GM18909 (cell line): ENCODE measurements at regions not wholly inside any gene's neighbourhood (a gene's known extent, or its start where the extent isn't known, plus 50 kb on each side); places are given as distances from the start of the nearest gene placed in this dataset.
"Not testable (repeated sequence)": the region's sequence is repeated elsewhere in the genome, so short reads cannot be mapped to it uniquely, and the experiment has no call there.

Experiments used
- ATAC-seq: cut with Tn5 transposase; IDR thresholded peaks from one replicate; pipeline ENCODE4 v1.9.1; 2021; ENCODE audit warnings: mild to moderate bottlenecking; ENCODE audit not compliant: unreplicated experiment, poor library complexity

DNA sequence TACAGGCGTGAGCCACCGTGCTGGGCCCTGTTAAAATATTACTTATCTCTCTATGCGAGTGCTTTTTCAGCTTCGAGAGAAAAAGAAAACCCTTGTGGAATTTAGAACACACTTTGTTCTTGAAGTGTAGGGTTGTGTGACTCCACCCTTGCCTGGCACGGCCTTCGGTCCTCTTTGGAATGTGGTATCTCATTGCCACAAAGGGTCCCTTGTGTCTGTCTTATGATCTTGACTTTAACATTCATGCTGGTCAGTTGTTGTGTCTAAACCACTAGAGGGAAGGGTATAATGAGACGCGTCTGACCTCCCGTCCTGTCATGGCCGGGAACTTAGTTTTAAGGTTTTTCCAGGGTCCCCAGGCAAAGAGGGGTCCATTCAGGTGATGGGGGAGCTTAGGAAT is 246.4 kb downstream of the VAPA start:
- ATAC-seq, result no peak

DNA sequence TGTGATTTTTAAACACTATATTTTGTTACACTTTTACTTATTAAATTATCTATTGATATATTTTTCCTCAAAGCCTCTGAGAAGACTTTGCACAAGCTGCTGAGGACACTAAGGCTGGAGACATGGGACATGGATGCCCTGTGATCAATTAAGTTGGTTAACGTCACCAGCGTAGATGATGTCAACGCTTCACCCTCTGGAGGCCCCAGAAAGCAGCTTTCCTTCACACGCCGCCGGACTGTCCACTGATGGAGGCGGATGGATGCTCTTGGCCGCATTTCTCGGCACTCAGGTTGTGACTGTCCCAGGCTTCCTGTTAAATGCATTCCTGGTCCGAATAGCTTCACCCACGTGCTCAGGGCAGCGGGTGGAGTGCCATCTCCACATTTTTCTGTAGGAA is 247.5 kb downstream of the VAPA start:
- ATAC-seq, result no peak

DNA sequence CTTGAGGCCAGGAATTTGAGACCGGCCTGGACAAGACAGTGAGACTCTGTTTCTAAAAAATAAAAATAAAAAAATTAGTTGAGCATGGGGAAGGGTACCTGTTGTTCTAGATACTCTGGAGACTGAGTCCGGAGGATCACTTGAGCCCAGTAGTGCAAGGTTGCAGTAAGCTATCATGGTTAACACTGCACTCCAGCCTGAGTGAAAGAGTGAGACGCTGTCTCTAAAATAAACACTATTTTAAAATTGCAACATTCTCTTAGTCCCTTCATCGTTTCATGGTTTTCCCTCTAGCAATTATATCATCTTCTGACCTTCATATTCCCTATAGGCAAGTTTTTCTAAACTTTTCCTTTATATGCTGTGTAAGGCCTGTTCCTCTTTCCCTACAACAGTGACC is 248.5 kb downstream of the VAPA start:
- no peak for ATAC-seq

DNA sequence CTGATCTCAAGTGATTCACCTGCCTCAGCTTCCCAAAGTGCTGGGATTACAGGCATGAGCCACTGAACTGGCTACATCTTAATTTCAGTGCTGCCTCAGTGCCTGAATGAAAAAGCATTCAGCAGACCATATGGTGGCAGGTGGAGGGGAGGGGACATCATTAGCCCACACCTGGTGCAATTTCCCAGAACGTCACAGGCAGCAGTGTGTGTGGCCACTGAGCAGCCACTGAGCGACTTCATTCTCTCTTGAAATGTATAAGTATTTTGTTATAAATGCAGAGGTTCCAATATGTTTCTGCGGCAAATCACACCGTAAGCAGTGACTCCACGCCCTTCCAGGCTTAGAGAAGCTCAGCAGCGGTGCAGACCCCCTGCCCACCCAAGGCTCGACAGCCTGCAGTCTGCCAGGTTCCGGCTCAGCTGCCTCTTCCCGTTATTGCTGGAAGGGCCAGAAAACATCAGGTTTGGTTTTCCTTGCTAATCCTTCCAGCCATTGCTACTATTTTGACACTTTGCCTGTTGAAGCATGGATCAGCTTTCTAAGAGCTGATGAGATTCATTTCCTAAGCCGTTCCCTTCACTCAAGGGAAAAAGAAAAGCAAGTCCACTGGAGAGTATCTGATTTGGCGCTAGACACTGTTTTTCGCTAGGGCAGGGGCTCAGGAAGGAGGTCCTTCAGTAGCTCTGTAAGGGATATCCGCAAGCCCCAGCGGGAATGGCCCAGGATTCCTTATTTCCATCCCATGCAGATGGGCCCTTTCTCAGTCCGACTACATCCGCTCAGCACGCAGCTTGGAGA is 250.7 kb downstream of the VAPA start:
- no peak for ATAC-seq

DNA sequence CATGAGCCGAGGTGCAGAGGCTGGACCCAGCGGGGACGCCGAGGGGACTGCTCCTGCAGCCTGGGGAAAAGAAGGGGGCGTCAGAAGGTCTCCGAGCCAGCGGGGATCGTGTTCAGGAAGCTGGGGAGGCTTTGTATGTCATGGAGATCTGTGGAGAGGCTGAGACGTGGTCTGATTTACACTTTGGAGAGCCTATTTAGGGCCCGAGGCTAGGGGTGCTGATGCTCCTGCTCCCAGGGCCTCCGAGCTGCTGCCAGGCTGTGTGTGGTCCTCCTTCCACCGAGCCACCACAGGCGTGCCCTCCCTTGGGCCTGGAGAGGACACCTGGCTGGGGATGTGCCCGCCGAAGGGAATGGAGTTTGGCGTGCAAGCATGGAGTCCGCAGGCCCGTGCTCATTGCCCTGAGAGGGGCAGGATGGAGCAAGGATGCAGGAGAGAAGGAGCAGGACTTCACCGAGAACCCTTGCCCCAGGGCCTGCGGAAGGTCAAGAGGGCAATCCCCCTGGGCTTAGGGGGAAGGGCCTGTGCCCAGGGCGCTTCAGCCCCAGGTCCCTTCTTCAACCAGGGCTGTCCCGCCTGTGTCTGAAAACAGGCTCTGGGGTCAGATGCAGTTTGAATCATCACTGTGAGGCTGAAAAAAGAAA is 252.5 kb downstream of the VAPA start:
- no peak for ATAC-seq

DNA sequence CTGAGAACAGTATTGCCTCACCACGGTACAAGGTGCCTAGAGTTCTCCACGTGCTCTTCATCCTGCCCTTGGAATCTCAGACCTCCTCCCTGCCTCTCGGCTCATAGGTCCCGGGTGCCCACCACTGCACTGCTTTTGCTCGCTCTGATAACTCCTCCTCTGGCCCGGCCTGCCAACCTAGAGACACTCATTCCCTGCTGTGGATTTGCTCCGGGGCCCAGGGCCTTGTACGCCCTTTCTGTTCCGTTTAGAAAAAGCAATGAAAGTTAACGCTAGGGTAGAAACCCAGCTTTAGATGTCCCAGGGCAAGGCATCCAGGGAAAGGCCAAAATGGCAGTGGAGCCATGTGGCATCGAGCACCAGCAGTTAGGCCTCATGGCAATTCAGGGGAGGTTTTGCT is 253.9 kb downstream of the VAPA start:
- ATAC-seq, result no peak

DNA sequence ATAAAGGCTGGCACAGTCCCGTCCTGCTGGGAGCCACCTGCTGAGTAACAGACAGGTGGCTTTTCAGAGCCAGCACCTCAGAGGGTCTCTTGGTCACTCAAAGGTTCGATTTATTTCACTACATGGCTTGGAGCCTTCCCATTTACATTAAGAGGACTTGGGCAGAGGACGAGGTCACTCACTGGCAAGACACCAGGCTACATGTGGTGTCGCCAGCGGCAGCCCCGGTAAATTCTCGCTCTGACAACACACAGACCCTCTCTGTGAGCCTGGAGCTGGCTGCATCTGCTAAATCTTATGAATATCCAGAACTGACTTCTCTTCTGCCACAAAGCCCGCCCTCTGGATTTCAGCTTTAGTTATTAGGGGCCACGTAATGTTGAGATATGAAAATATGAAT is 254.7 kb downstream of the VAPA start:
- no peak for ATAC-seq

DNA sequence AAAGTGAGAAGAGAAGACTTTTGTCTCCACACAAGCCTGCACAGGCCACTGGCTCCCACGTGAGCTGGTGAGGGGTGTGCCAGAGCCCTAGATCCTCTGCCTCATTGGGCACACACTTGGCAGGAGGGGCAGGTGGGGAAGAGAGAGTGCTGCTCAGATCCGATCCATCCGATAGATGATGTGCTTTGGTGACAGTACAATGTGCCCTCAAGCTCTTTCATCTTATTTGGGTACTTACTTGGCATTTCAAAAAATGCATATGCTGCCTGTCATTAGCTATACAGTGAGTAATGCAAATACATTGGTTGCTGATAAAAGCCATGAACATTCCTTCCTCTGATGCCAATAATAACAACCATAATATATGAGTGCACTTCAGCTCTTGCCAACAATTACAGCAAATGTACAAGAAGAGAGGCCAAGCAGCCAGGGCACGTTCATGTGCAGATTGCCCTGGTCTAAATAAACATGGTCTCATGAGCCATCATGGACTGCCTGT is 255.3 kb downstream of the VAPA start:
- no peak for ATAC-seq

DNA sequence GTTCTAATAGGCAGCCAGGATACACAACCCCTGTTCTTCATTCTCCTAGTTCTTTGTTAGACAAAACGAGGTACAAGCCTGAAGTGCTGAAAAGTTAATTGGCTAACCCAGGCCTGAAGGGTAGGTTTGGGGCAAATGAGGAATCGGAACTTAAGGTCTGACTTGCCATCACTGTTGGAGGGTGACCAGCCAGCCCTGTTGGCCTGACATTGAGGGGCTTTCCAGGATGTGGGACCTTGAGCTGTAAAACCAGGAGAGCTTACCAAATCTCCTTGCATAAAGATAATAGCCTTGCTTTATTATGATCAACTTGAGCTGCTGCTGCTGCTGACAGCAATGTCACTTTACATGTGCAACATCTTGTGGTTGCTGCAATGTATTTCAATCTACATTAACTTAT is 256.0 kb downstream of the VAPA start:
- no peak for ATAC-seq

DNA sequence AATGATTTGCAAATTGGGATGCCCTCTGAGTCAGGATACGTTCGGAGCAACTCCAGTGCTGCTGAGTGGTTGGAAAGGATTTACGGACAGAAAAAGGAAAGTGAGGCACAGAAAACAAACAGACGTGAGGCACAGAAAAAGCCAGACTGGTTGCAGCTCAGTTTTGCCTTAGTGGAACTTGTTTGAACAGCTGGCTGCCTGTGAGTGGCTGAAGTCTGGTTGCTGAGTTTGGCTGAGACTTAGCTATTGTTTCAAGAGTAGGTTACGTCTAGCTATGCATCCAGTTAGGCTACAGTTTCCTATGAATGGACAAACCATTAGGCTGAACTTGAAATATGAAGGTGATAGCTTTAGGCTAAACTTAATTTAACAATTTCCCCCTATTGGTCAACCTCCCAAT is 256.6 kb downstream of the VAPA start:
- no peak for ATAC-seq

DNA sequence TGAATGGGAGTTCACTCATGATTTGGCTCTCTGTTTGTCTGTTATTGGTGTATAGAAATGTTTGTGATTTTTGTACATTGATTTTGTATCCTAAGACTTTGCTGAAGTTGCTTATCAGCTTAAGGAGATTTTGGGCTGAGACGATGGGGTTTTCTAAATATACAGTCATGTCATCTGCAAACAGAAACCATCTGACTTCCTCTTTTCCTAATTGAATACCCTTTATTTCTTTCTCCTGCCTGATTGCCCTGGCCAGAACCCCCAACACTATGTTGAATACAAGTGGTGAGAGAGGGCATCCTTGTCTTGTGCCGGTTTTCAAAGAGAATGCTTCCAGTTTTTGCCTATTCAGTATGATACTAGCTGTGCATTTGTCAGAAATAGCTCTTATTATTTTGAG is 261.5 kb downstream of the VAPA start:
- not testable (repeated sequence) for ATAC-seq

DNA sequence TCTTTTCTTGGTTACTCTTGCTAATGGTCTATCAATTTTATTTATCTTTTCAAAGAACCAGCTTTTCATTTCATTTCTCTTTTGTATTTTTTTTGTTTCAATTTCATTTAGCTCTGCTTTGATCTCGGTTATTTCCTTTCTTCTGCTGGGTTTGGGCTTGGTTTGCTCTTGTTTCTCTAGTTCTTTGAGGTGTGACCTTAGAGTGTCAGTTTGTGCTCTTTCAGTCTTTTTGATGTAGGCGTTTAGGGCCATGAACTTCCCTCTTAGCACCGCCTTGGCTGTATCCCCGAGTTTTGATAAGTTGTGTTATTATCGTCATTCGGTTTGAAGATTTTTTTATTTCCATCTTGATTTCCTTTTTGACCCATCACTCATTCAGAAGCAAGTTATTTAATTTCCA is 265.5 kb downstream of the VAPA start:
- ATAC-seq, result not testable (repeated sequence)

DNA sequence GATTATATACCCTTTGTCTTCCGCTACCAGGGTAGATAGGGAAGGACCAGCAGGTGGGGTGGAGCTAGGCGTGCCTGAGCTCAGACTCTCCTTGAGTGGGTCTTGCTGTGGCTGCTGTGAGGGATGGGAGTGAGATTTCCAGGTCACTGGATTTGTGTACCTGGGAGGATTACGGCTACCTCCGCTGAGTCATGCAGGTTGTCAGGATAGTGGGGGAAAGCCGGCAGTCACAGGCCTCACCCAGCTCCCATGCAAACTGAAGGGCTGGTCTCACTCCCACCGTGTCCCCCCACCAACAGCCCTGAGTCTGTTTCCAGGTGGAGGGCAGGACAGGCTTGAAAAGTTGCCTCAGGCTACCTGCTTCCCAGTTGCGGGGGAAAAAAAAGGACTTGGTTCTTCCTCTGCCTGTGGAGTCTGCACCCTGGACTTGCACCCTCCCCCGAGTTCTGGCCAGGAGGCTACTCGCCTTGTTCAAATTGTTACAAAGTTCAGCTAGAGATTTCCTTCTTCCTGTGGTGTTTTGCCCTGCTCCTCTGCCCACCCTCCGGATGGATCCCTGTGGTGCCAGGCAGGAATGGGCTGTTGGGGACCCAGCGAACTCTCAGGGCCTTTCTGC is 268.3 kb downstream of the VAPA start:
- ATAC-seq, result no peak

DNA sequence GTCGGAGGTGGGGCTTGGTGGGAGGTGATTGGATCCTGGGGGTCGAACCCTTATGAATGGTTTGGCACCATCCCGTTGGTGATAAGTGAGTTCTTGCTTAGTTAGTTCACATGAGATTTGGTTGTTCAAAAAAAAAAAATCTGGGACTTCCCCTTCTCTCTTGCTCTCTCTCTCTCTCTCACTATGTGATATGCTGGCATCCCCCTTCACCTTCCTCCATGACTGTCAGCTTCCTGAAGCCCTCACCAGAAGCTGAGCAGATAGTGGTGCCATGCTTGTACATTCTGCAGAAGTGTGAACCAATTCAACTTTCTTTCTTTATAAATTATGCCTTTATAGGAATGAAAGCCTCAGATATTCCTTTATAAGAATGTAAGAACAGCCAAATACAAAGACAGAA is 269.7 kb upstream of the APCDD1 start:
- no peak for ATAC-seq

DNA sequence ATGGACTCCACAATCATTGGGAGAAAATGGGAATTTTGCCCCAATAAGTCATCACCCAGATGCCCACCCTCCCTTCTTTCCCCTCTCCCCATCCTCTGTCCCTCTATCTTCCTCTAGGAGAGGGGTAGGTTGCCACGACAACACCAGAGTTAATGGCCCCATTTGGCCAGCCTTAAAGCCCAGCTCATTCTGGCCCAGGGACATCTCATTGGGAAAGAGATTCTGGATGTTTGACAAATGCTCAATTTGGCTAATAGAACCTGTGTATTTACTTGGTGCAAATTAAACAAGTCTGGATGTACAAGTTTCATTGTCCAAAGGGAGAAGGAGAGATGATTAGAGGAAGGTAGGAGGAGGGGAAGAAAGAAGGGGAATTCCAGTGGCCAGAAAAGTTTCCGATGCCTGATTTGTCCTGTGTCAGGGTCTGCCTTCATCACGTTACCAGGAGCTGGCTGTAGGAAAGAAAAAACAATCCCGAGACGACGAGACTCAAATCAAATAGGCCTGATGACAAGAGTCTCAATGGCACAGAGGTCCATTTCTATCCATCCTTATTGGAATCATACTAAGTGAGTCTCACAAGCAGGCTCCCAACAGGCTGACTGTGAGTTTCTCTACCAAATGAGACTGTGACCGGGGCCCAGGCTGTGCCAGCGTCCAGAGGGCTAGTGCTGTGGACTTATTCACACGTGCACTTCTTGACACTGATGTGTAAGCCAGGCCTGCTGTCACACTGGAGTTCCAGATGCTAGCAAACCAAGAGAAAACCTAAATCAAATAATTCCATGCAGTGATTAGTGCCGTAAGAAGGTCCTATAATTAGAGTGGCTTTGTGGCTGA is 265.2 kb upstream of the APCDD1 start:
- no peak for ATAC-seq

DNA sequence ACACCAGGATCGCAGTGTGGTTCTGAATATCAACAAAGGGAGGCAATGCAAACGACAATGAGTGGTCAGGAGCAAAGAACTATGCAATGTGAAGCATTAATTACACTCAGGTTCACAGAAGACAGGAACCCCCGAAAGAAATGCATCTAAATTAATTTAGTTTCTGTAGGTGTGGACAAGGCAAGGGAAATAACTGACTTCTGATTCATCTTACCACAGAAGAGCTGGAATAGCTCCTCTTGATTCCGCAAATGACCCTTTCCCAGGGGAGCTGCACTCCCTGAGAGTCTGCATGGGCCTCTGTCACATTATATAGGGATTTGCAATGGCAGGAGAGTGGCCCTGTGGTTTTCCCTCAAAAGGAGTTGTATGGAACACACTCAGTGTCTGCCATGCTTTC is 263.9 kb upstream of the APCDD1 start:
- no peak for ATAC-seq

DNA sequence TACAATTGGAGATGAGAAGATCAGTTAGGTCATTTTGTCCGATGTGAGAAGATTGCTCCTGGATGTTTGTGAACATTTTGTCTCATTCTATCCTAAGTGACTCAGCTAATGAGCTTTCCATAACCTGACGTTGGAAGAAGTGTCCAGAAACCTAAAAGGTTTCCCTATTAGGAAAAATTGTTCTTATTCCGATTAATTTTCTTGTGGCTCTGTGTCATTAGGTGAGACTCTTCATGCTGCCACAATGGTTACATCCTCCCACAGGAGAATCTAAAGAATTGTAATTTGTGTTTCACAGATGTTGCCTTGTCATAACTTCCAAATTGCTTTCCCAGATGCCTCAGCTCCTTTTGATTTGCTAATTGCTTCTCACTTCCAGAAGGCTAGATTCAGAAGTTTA is 261.0 kb upstream of the APCDD1 start:
- no peak for ATAC-seq

DNA sequence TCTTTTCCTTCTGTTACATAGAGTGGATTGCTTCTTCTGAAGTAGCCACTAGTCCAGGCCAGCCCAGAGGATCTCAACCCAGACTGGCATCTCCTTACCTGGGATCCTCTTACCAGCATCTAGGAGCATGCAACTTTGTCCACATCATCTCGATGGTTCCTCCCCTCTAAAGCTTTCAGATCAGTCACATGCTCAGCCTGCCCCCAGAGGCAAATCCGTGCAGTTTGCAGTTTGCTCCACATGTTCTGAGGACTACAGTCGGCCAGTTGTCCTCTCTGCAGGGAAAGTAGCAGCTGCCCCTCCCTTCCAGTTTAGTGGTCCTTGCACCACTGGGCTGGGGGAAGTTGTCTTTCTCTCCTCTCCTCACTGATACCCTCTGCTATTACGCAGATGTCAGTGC is 259.8 kb upstream of the APCDD1 start:
- ATAC-seq, result no peak

DNA sequence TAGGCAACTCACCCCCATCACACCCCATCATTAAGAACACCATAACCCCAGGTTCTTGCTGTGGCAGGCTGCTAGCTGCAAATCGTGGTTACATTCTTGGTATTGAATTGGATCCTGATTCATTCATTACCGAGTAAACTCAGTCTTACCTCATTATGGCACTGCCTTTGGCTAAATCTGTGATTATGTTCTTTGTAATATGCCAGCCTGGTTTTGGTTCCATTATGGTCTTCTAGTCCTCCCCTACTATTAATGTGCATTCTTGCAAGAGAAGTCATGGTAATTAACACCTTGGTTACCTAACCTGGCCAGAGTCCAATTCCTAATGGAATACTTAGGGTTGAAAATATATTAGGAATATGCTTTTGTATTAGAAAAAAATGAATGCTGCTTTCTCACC is 258.9 kb upstream of the APCDD1 start:
- no peak for ATAC-seq

DNA sequence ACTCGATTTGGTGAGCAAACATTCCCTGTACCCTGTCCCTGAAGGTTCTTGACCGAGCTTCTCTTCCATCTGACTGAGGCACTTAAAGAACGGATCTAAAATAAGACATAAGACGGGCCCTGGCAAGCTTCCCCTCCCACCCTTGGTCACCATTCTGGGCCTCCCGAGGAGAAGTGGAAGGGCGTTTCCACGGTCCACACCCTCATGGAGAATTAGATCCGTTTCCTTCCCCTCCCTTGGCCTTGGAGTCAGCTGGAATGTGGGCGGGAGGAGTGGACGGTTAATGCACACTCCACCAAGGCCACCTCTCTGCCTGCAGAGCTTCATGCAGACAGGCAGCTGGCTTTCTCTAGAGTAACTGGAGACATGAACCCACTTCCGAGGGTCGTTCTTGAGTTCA is 257.3 kb upstream of the APCDD1 start:
- no peak for ATAC-seq

DNA sequence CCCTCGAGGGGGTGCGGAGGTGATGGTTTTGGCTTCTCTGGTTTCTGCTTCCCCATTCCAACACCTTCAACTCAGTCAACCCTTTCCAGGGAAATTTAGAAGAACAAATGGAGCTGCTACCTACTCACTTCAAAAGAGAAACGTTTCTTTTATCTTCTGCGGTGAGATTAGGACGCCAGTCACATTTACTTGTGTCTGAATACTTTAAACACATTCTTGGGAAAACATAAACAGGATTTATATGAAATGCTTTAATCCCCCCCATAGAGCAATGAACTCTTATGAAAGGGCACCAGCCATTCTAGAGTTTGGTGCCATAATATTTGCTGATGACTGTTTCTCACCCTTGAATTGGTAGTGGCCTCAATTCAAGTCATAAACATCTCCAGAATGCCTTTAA is 253.2 kb upstream of the APCDD1 start:
- ATAC-seq, result no peak
